GM21515 (cell line): ENCODE measurements at regions not wholly inside any gene's neighbourhood (a gene's known extent, or its start where the extent isn't known, plus 50 kb on each side); places are given as distances from the start of the nearest gene placed in this dataset.

Experiments used
- ATAC-seq: cut with Tn5 transposase; IDR thresholded peaks from one replicate; pipeline ENCODE4 v1.9.1; 2021; ENCODE audit not compliant: unreplicated experiment

GRCh38 chr3:159123877-159124276, 322.0 kb downstream of the MFSD1 start:
- no peak for ATAC-seq

- ATAC-seq: no peak
Measured at GRCh38 chr3:159126261-159127020, 324.6 kb downstream of the MFSD1 start.

DNA sequence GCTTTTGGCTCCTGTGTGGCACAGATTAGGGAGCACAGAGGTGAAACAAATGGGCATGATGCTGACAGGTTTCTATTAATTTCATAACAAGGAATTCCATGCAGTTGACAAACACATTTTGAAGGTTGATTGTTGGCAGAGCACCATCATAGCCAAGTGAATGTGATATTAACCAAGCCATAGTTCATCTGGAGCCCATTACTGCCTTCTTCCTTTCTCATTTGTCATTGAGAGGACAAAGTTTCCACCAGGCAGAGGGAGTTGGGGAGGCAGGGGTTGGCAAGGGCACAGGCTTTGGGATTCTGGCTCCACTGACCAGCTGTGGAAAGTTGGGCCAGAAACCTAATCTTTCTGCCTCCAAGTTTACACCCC, 325.2 kb downstream of the MFSD1 start:
- ATAC-seq: no peak

DNA sequence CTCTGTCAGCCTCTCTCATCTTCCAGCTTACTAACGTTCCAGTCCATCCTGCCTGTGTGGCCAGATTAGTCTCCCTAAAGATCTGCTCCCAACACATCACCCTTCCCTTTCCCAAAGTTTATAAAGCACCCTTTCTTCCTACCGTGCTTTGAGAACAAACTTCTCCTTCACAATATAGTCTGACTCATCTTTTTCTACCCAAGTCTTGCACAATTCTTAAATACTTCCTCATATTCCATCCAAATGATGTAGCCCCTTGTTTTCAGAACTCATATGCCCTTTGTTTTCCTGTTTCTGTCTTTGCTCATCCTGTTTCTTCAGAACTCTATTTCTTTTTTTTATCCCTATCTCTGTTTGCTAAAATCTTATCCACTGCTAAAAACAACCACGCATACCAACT, 326.8 kb downstream of the MFSD1 start:
- ATAC-seq: no peak

- no peak for ATAC-seq
Measured at GRCh38 chr3:159130108-159130507, 328.3 kb downstream of the MFSD1 start.

- ATAC-seq: no peak
Measured at GRCh38 chr3:159131376-159131775, 329.5 kb downstream of the MFSD1 start.

GRCh38 chr3:159137949-159138348, 336.1 kb downstream of the MFSD1 start:
- ATAC-seq: no peak

DNA sequence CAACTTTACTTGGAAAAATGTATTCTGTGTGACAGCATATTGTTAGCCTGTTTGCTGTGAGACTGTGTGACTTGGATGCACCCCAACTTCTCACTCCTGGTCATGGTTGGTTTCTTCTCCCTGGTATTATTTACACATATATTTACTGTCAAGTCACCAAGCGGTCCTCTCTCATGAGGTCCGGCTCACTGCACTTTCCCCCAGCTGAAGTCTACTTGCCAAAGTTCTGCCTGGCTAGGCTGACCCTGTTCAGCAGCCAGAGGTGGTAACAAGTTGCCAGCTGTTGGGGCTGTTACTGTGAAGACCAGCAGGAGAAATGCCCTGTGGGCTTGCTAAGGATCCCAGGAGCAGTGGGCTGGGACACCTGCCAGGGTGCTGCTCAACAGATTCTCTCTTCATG, 337.5 kb downstream of the MFSD1 start:
- ATAC-seq: no peak

- ATAC-seq: no peak
Measured at GRCh38 chr3:159144472-159144871, 342.6 kb downstream of the MFSD1 start.

- ATAC-seq: no peak
Measured at GRCh38 chr3:159144891-159145290, 343.0 kb downstream of the MFSD1 start.

- ATAC-seq: no peak
Measured at GRCh38 chr3:159146392-159146791, 344.5 kb downstream of the MFSD1 start.

DNA sequence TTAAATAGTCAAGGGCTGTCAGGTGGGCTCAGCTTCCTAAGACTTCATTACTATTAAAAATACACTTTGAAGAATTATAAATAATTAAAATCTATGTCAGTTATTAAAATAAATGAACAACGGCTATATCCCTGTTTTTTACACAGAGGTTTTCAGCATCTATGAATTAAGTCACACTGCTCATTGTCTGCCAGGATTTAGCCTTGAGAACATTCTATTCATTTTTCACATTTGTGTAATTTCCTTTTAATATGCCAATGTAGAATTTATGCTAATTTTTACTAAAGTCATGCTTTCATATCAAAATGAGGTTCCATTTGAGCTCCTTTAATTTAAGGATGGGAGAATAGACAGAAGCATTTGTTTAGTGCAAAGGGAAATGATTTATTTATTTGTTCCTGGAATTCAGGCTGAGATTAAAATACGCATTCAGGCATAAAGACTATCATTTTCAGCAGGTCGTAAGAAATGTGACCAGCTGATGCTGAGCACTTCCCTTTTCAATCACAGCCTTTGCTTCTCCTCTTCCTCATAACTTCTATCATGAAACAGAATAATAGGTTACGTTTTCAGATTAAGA, 345.1 kb downstream of the MFSD1 start:
- ATAC-seq: no peak

GRCh38 chr3:159147813-159148212, 346.0 kb downstream of the MFSD1 start:
- no peak for ATAC-seq

DNA sequence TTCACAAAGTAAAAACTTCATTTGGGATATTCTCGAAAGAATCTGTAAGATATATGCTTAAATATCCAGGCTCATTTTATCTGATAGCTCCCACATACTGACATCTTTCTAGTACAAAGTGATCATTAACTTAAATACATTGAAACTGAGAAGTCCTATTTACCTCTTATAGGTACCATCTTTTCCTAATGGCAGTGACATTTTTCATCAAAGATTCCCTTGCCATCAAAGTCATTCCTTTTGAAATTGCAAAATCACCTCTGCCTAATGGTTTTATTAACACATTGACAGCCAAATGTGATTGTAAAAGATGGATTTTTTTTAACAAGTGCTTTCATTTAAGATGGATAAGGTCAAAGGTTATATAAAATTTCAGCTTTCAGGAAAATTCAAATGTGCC, 346.6 kb downstream of the MFSD1 start:
- no peak for ATAC-seq

DNA sequence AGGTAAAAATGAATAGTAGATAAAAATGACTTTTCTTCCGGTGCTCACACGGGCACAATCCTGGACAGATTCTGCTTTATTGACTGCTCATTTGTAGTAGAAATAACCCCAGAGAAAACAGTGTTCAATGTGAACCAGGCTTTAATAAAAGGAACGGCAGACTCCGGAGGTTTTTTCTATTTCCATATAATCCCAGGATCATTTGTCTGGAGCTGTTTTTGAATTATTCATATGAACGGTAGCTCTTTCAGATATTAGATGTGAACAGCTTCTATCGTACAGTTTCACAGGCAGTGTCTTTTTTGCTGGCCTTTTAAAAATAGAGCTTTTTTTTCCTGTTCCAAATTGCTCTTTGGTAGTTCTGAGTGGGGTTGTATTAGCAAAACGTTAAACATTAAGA, 347.3 kb downstream of the MFSD1 start:
- no peak for ATAC-seq

GRCh38 chr3:159149633-159150032, 347.8 kb downstream of the MFSD1 start:
- no peak for ATAC-seq

DNA sequence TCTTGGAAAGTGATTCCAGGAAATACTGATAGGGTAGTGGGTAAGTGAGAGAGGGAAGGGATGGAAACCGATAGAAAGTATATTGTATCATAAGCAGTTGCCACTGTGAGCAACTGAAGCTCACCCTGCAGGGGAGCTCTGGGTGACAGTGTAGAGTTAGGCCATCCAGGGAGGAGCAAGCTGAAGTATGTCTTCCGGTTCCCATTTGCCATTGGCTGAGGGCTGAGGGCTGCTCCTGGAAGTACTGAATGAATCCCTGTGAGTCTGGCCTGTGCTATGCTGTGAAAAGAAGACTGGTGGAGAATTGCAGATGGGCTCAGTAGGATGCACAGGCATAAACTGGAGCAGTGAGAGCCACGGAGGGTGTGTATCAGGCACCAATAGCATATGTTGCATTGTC, 348.3 kb downstream of the MFSD1 start:
- ATAC-seq: no peak

DNA sequence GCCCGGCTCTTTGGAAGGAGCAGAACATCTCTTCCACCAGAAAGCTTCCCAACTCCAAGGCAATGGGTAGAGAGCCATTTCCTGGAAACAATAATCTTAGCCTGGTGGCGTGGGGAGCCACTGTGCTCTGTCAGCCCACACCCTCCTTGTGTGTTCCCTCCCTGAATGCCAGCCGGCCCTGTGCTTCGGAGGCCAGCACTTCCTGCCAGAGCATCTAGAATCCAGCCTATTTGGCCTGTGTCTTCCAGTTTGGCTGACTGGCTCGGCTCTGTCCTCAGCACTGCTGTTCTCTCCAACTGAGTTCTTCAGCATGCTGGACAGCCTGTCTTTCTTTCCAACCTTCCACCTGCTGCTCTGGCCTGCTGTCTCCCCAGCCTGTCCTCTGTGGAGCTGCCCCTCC, 349.3 kb downstream of the MFSD1 start:
- no peak for ATAC-seq

DNA sequence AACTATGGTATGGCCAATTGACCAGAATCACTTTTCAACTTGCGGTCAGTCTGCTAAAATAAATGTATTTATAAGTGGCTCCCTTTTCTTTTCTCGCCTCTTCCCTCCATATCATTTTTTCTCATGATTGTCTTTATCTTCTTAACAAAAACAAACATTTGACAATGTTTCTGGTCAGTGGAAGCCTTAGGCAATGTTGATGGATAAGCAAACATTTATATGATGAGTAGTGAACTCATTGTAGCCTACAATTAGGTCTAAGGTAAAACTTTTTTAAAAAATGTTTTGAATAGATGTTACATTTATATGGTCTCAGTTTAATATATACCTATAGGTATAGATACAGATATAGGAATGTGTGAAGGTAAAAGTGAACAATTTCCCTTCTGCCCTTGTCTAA, 355.4 kb downstream of the MFSD1 start:
- ATAC-seq: no peak

DNA sequence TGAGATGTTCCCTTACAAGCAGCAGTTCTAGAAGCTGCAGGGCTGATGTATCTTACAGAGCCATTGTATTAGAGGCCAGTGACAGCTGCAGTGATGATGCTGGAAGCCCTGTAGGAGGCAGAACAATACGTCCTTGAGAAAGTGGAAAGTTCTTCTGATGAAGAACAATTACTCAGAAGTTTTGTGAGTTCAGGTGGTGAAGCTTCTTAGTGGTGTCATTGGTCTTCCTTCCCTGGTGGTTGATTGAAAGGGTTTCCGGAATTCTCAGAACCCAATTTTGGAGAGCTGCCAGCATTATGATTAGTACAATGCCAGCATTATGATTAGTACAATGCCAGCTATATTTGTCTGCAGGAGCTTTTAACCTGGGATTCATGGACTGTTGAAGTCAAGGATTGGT, 356.4 kb downstream of the MFSD1 start:
- no peak for ATAC-seq

GRCh38 chr3:159158801-159159200, 356.9 kb downstream of the MFSD1 start:
- no peak for ATAC-seq

DNA sequence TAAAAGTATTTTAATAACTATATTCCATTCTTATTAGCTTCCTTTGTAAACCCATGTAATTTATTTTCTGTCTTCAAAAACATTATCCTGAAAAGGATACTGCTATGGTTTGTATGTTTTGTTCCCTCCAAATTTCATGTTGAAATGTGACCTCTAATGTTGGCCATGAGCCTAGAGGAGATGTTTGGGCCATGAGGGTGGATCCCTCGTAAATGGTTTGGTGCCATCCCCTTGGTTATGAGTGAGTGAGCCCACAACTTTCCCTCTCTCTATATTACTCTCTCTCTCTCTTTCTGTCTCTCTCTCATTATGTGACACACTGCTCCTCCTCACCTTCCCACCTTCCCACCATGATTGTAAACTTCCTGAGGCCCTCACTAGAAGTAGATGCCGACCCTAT, 357.7 kb downstream of the MFSD1 start:
- no peak for ATAC-seq

DNA sequence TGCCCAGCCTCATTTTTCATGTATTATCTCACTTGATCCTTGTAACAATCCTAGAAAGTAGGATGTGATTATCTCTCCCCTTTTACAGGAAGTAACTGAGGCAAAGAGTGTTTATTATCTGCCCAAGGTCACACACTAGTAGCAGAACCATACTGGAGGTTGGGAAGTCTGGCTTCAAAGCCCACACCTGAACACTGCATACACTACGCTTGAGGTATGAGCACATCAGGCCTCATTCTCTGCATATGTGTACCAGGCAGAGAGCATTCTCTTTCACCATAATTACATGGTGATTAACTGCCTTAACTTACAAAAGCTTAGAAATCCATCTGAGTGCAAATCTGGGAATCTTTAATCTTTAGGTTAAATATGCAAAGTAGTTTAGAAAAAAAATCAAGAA, 361.8 kb downstream of the MFSD1 start:
- ATAC-seq: no peak
